Activated CD4-positive, alpha-beta T cell treated with anti-CD3 and anti-CD28 coated beads, Interleukin-2, amount 50 U/mL, for 1 hour (primary cell): ENCODE measurements at regions not wholly inside any gene's neighbourhood (a gene's known extent, or its start where the extent isn't known, plus 50 kb on each side); places are given as distances from the start of the nearest gene placed in this dataset.

Experiments
- DNase-seq: peaks from one replicate; pipeline ENCODE4 v3.0.0-alpha.2; 2020

DNA sequence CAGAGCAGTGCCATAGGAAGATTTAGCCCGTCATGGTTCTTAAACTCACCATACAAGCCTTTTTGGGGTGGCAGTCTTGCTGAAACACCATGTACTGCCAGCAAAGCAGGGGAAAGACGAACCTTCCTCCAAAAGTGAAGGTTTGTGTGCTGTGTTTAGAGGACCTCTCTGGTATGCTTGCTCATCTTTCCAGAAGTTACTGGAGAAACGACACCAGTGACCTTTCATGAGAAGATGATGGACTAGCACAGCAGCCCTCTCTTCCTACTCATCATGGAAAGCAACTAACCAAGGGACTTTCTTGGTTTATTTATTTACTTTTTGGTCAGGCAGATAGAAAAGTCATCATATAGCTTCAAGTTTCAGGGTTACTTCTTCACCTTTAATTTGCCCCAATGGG lies 247.4 kb downstream of the PTEN start:
- DNase-seq, result no peak

GRCh38 chr10:88111294-88111693 lies 247.9 kb downstream of the PTEN start:
- DNase-seq, result no peak

GRCh38 chr10:88113232-88113631 lies 249.8 kb downstream of the PTEN start:
- no peak for DNase-seq

DNA sequence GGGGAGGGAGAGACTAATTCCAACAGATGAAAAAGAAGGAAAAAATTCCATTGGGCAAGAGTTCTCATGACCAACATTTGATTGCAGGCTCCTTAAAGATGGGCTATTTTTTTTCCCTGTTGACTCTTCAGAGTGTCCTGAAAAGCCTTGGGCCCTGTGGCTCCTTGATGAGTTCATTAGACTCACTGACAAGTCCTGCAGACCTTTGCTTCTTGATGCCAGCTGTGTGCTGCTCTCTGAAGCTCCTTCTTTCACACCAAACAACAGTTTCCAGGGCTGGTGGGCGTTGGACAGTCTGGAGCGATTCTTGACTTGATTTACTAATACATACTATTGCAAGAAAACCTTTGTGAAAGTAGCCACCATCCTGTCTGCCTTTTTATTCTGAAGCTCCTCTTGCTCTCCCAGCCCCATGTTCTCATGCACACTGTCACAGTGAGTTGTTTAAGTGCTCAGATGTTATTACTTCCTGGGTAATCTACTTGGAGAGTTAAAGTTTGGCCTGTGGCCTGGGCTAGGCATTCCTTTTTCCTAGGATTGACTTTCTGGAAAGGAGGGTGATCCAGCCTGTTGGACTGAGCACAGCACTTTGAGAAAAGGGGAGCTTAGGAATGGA lies 250.3 kb downstream of the PTEN start:
- no peak for DNase-seq

DNA sequence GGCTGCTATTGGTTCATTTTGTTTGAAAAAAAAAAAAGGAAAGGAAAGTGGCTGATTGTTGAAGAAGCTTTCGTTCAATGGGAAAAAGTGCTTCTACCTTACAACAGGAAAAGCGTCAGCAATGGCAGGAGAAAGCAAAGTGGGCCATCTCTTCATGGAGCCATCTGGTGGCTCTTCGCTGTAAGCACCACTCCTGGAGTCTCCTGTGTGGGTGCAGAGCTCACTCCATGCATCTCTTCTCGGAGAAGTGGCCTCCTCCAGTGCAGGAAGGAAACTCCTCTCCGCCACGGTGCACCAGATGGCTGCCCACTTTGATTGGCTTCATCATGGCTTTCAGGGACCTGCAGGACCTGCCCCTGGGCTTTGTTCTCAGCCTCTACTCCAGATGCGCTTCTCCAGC lies 250.9 kb downstream of the PTEN start:
- peak; percentile 4 for DNase-seq

DNA sequence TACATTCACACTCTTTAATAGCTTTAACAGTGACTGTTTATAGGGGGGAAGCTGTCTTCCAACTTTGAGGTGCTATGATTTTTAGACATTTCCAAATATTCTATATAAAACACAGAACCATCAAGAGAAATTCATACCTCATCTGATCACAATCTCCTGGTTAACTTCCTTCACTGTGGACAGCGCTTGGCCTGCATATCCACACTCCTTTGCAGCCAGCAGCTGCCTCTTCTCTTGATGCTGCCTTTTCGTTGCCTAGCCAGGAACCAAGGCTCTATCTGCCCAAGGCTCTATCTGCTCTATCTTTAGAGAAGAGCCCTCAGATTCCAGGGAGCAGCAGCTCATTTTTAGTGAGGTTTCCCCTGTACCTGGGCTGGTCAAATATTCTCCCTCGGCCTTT lies 252.0 kb downstream of the PTEN start:
- DNase-seq, result no peak

- no peak for DNase-seq
Observed at GRCh38 chr10:88115968-88116367, 252.5 kb downstream of the PTEN start.

DNA sequence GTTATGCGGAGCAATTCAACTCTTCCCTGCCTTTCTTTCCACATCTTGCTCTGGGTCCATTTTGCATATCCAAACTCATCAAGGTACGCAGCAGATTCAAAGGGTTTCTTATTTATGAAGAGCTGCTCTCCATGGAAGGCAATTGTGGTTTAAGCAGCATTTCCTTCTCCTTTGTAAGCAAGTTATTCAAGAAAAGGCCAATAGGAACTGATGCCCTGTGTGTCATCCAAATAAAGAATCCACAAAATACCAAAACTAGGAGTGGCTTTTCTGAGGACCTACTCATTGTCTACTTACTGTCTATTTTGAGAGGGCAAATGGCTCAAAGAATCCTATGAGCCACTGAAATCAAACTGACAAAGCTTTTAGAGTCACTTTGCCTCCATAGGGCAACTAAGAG lies 253.1 kb downstream of the PTEN start:
- DNase-seq, result no peak

- DNase-seq, result no peak
Observed at GRCh38 chr10:88116971-88117626, 253.7 kb downstream of the PTEN start.

DNA sequence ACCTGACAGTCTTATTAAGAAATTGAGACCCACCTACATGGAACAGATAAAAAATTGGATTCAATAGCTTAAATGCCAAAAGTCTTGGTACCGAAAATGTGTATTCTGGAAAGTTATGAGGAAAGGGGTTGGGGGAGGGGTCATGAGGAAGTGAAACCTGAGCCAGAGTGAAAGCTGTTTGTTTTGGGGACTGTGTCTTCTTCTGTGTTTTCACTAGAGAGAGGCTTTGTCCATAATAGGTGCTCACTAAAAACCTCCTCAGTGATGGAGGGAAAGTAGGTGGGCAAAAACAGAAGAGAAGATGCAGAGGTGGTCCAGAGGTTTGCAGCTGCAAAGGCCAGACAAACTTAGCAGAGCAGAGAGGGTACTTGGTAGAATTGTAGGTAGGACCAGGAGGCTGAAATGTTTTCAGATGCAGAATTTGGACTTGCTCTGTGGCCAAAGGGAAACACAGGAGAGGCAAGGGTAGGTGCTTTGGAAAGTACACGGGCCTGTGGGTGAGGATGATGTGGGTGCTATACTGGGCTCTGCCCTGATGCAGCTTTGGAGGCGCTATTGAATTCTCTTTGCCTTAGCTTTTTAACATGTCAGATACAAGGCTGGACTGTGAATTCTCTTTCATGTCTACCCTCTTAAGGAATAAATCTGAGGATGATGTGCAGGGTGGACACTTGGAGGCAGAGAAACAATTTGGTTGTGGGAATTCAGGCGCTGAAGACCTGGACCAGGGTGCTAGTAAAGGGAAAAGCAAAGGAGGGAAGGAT lies 254.6 kb downstream of the PTEN start:
- no peak for DNase-seq

DNA sequence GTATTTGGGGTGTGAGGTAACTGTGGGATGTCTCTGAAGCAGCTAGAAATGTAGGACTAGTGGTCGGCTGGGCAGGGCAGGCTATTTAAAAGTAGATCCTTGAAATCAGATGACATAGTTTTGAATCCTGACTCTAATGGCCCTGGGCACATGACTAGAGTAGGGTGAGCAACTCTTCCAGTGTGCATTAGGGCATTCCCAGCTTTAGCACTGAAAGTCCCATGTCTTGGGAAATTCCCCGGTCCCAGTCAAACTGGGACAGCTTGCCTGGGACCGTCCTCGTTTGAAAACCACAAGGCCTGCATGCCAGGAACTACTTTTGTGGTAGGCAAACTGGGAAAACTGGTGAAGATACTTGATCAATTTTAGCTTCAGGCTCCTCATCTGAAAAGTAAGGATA lies 255.3 kb downstream of the PTEN start:
- no peak for DNase-seq

DNA sequence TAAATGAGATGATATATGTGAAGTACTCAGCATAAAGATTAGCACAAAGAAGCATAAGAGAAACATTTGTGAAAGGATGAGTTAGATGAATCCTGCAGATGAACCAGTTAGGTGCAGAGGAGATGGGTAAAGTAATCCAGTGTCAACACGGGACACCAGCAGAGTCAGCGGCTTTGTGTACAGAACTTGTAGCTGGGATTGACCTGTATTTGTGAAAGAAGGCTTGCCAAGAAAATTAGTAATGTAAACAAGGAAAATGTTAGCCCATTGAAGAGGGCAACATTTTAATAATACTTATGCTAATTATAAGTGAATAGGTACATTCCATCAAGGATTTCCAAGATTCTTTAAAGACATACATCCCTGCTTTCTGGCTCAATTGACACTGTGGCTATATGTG lies 255.7 kb downstream of the PTEN start:
- no peak for DNase-seq

DNA sequence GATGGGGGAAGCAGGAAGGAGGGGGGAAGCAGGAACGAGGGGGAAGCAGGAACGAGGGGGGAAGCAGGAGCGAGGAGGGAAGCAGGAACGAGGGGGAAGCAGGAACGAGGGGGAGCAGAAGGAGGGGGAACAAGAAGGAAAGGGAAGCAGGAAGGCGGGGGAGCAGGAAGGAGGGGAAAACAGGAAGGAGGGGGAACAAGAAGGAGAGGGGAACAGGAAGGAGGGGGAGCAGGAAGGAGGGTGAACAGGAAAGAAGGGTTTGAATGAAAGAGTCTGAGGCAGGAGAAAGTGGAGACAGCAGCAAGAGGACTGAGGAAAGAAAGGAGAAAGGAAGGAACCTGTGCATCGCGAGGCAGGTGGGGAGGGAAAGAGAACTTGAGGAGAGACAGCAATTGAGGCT lies 256.6 kb downstream of the PTEN start:
- DNase-seq, result no peak

GRCh38 chr10:88120599-88121333 lies 257.3 kb downstream of the PTEN start:
- no peak for DNase-seq

GRCh38 chr10:88121361-88121760 lies 257.9 kb downstream of the PTEN start:
- no peak for DNase-seq

DNA sequence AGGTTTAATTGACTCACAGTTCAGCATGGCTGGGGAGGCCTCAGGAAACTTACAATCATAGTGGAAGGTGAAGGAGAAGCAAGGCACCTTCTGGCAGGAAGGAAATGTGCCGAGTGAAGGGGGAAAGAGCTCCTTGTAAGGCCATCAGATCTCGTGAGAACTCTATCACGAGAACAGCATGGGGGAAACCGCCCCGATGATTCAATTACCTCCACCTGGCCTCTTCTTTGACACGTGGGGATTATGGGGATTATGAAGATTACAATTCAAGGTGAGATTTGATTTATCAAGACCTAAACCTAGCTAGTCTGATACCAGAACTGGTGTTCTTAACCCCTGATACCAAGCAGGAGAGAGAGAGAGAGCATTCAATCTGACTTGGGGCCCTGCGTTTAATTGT lies 258.7 kb downstream of the PTEN start:
- DNase-seq, result no peak

GRCh38 chr10:88122576-88122975 lies 259.2 kb downstream of the PTEN start:
- no peak for DNase-seq

DNA sequence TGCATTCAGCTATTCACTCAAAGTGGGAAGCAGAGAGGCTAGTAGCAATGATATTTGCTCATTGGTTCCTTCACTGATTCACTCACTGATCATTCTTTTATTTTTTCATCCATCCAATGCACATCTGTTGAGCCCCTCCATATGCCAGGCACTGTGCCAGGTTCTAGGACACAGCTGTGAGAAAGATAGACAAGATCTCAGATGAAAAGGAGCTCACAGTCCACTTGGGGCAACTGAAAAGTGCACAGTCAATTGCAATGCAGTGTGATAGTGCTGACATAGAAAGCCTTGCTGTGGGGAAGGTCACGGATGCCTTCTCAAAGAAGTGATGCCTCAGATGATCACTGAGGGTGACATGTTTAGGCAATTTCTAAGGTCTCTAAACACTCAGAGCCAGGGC lies 262.3 kb downstream of the PTEN start:
- no peak for DNase-seq

GRCh38 chr10:88126699-88127098 lies 263.3 kb downstream of the PTEN start:
- DNase-seq, result no peak

GRCh38 chr10:88127269-88127668 lies 263.8 kb downstream of the PTEN start:
- no peak for DNase-seq

DNA sequence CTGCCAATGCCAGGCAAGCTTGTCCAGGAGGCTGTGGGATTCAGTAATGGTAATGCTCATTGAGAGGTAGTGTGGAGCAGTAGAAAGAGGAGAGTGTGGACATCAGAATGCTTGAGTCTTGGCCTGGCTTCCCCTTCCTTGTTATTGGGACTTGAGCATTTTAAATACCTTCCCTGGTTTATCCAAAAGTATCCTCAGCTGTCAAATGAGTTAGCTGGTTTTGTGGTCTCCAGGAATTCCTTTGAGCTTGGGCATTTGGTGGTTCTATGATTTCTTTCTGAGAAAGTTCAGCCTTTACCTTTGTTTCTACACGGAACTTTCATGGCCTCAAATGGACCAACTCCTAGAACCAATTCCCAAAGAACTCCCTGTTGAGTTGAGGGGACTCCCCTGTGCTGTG lies 264.3 kb downstream of the PTEN start:
- DNase-seq, result no peak

GRCh38 chr10:88129013-88129412 lies 265.6 kb downstream of the PTEN start:
- no peak for DNase-seq

- DNase-seq, result no peak
Observed at GRCh38 chr10:88130912-88131311, 267.5 kb downstream of the PTEN start.
